Mesendoderm (in vitro differentiated cells): ENCODE measurements at regions not wholly inside any gene's neighbourhood (a gene's known extent, or its start where the extent isn't known, plus 50 kb on each side); places are given as distances from the start of the nearest gene placed in this dataset.

Experiments
- DNase-seq: peaks from one replicate; pipeline ENCODE4 v3.0.0; 2013
- H2AK5ac ChIP-seq: 2 replicates; pipeline ENCODE4 v1.6.1; 2013; ENCODE audit warnings: low read length, inconsistent platforms
- H2BK120ac ChIP-seq: 2 replicates; pipeline ENCODE4 v1.6.1; 2013; ENCODE audit warnings: low read depth, mild to moderate bottlenecking, low read length, moderate library complexity, mixed read lengths
- H2BK15ac ChIP-seq: replicated peaks from 2 replicates; pipeline ENCODE4 v1.6.1; 2013; ENCODE audit warnings: low read depth, mild to moderate bottlenecking, moderate library complexity
- H2BK5ac ChIP-seq: 2 replicates; pipeline ENCODE4 v1.6.1; 2013; ENCODE audit warnings: low read length, inconsistent platforms
- H3K18ac ChIP-seq: 2 replicates; pipeline ENCODE4 v1.6.1; 2013; ENCODE audit warnings: mild to moderate bottlenecking, low read length, mixed read lengths
- H3K23ac ChIP-seq: one replicate; pipeline ENCODE4 v1.6.1; 2013; ENCODE audit warnings: low read length
- H3K27ac ChIP-seq: 2 replicates; pipeline ENCODE4 v1.5.1; 2013; ENCODE audit warnings: low read depth, mild to moderate bottlenecking, inconsistent platforms, low read length, moderate library complexity
- H3K27me3 ChIP-seq: 2 replicates; pipeline ENCODE4 v1.6.1; 2013; ENCODE audit warnings: low read length, control low read depth, mild to moderate bottlenecking, inconsistent platforms; ENCODE audit not compliant: insufficient read depth, poor library complexity
- H3K36me3 ChIP-seq: 2 replicates; pipeline ENCODE4 v1.6.1; 2013; ENCODE audit warnings: low read length, inconsistent platforms; ENCODE audit not compliant: control insufficient read depth, insufficient read depth
- H3K4ac ChIP-seq: one replicate; pipeline ENCODE4 v1.6.1; 2013; ENCODE audit warnings: low read depth, mild to moderate bottlenecking, low read length, moderate library complexity
- H3K4me1 ChIP-seq: 2 replicates; pipeline ENCODE4 v1.6.1; 2013; ENCODE audit warnings: low read depth, low read length, inconsistent platforms; ENCODE audit not compliant: control insufficient read depth
- H3K4me2 ChIP-seq: 2 replicates; pipeline ENCODE4 v1.6.1; 2013; ENCODE audit warnings: low read length
- H3K4me3 ChIP-seq: 2 replicates; pipeline ENCODE4 v1.5.1; 2013; ENCODE audit warnings: mild to moderate bottlenecking, low read length
- H3K56ac ChIP-seq: one replicate; pipeline ENCODE4 v1.6.1; 2013; ENCODE audit warnings: low read length
- H3K79me1 ChIP-seq: 2 replicates; pipeline ENCODE4 v1.6.1; 2013; ENCODE audit warnings: low read length, inconsistent platforms
- H3K79me2 ChIP-seq: 2 replicates; pipeline ENCODE4 v1.6.1; 2013; ENCODE audit warnings: mild to moderate bottlenecking, low read length; ENCODE audit not compliant: control insufficient read depth, insufficient read depth
- H3K9ac ChIP-seq: 2 replicates; pipeline ENCODE4 v1.6.1; 2013; ENCODE audit warnings: low read length, inconsistent platforms
- H4K5ac ChIP-seq: one replicate; pipeline ENCODE4 v1.6.1; 2013; ENCODE audit warnings: low read length
- H4K8ac ChIP-seq: one replicate; pipeline ENCODE4 v1.6.1; 2013; ENCODE audit warnings: low read depth, mild to moderate bottlenecking, control low read depth, low read length, moderate library complexity
- WGBS: extraction: QIAGEN DNeasy Blood & Tissue Kit; methylation state at CpG from one replicate; pipeline ENCODE4 v1.1.7; 2013; ENCODE audit warnings: low lambda C conversion rate, missing lambda C conversion rate; ENCODE audit not compliant: insufficient coverage; ENCODE audit errors: extremely low coverage; 5-methylcytosine and 5-hydroxymethylcytosine counted together

DNA sequence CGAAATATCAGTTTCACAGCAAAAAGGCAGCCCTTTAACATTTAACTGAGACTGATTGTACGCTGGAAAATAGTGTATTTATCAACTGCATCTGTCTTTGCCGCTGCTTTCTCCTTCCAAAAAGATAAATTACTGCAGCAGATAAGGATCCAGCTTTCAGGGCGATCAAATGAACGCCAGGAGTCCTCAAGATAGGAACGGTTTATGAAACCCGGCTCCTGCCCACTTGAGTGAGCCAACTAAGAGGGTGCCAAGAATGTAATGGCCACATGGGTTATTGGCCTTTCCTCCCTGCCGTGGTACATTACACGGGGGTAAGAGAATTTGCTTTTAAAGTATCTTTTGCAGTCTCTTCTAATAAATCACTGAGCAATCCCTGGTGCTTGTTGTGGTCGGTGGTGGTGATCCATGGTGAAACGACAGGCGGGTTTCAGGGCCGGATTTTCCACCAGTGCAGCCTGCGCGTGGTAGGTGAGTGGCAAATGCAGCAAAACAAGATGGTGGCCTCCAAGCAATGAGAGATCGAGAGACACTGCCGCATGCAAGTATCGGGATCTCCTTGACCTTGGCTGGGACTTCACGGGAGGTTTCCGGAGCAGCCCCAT is 67.5 kb upstream of the IRX6 start:
- no peak overlapping the region for H2AK5ac ChIP-seq
- H4K5ac ChIP-seq = no peak overlapping the region
- no peak overlapping the region for H2BK15ac ChIP-seq
- H3K79me2 ChIP-seq = no peaks in the 10 kb centered on the region
- H3K27ac ChIP-seq = no peak overlapping the region
- H3K9ac ChIP-seq = no peak overlapping the region
- H3K56ac ChIP-seq = no peak overlapping the region
- no peaks in the 10 kb centered on the region for H3K36me3 ChIP-seq
- no peak for DNase-seq
- H3K18ac ChIP-seq = no peak overlapping the region
- WGBS = no CpG with 5 or more reads among the region's 20 CpGs
- no peak overlapping the region for H2BK5ac ChIP-seq
- H3K79me1 ChIP-seq = no peaks in the 10 kb centered on the region
- no peak overlapping the region for H3K23ac ChIP-seq
- H3K4me3 ChIP-seq = no peak overlapping the region
- no peak overlapping the region for H2BK120ac ChIP-seq
- no peak overlapping the region for H3K4me2 ChIP-seq
- no peaks in the 10 kb centered on the region for H3K4me1 ChIP-seq
- H4K8ac ChIP-seq = no peak overlapping the region
- no peak overlapping the region for H3K4ac ChIP-seq
- H3K27me3 ChIP-seq = no peaks in the 10 kb centered on the region

DNA sequence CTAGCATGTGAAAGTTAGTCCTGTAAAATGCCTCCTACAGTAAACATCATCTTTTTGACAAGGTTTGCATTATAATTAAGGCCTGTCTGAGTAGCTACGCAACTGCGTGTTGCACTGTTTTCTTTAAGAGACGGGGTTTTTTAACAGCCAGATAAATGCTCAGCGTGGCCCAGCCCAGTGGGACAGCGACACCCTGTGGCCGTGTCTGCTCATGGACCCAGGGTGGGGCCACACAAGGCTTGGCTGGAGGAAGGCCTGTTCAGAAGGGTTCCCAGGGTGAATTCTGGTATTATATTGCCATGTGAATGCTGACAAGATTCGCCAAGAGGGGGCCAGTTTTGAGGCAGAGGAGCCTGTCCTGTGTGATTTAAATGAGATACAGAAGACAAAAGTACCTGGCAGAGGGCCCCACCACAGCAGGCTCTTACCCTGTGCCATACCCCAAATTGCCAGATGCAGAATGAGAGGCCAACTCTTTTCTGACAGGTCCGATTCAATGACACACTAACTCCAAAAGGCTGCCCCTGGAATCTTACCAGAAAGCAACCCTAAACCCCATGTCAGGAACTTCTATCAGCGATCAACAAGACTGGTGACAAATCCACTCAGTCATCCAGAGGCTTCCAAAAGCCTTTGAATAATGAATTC is 65.9 kb upstream of the IRX6 start:
- no peak overlapping the region for H2BK5ac ChIP-seq
- no peak overlapping the region for H3K27ac ChIP-seq
- H3K9ac ChIP-seq = no peak overlapping the region
- DNase-seq = peak; percentile 74
- no peak overlapping the region for H3K4ac ChIP-seq
- no peaks in the 10 kb centered on the region for H3K79me1 ChIP-seq
- H3K18ac ChIP-seq = no peak overlapping the region
- no peak overlapping the region for H2BK15ac ChIP-seq
- no peak overlapping the region for H4K5ac ChIP-seq
- H2BK120ac ChIP-seq = no peak overlapping the region
- no peaks in the 10 kb centered on the region for H3K79me2 ChIP-seq
- no peak overlapping the region for H3K4me3 ChIP-seq
- no peak overlapping the region for H4K8ac ChIP-seq
- no peak overlapping the region for H2AK5ac ChIP-seq
- WGBS = no CpG with 5 or more reads among the region's 9 CpGs
- no peaks in the 10 kb centered on the region for H3K4me1 ChIP-seq
- H3K56ac ChIP-seq = no peak overlapping the region
- no peaks in the 10 kb centered on the region for H3K36me3 ChIP-seq
- H3K4me2 ChIP-seq = no peak overlapping the region
- H3K27me3 ChIP-seq = no peaks in the 10 kb centered on the region
- no peak overlapping the region for H3K23ac ChIP-seq

DNA sequence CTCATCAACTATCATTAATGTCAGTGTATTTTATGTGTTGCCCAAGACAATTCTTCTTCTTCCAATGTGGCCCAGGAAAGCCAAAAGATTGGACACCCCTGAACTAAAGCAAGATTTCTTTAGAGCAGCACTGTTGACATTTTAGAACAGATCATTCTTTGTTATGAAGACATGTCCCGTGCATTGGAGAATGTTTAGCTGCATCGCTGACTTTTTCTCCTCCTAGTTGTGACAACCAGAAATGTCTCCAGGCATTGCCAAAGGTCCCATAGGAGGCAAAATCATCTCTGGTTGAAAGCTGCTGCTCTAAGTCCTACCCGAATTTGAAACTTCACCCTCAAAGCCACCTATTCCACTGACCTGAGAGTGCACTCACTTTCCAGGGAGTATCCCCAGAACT is 62.7 kb upstream of the IRX6 start:
- Histone ChIP-seq H3K79me2 (no peaks in the 10 kb centered on the region), H3K4me3 (no peak overlapping the region), H3K79me1 (no peaks in the 10 kb centered on the region), H3K18ac (no peak overlapping the region), H3K36me3 (no peaks in the 10 kb centered on the region), H4K8ac (no peak overlapping the region), H3K27ac (no peak overlapping the region), H3K9ac (no peak overlapping the region), H3K56ac (no peak overlapping the region), H3K4me2 (no peak overlapping the region), H3K23ac (no peak overlapping the region), H3K4me1 (no peaks in the 10 kb centered on the region), H2AK5ac (no peak overlapping the region), H3K27me3 (no peaks in the 10 kb centered on the region), H4K5ac (no peak overlapping the region), H3K4ac (no peak overlapping the region), H2BK120ac (no peak overlapping the region), H2BK5ac (no peak overlapping the region), H2BK15ac (no peak overlapping the region)
- no peak for DNase-seq
- no CpG with 5 or more reads among the region's 3 CpGs for WGBS

DNA sequence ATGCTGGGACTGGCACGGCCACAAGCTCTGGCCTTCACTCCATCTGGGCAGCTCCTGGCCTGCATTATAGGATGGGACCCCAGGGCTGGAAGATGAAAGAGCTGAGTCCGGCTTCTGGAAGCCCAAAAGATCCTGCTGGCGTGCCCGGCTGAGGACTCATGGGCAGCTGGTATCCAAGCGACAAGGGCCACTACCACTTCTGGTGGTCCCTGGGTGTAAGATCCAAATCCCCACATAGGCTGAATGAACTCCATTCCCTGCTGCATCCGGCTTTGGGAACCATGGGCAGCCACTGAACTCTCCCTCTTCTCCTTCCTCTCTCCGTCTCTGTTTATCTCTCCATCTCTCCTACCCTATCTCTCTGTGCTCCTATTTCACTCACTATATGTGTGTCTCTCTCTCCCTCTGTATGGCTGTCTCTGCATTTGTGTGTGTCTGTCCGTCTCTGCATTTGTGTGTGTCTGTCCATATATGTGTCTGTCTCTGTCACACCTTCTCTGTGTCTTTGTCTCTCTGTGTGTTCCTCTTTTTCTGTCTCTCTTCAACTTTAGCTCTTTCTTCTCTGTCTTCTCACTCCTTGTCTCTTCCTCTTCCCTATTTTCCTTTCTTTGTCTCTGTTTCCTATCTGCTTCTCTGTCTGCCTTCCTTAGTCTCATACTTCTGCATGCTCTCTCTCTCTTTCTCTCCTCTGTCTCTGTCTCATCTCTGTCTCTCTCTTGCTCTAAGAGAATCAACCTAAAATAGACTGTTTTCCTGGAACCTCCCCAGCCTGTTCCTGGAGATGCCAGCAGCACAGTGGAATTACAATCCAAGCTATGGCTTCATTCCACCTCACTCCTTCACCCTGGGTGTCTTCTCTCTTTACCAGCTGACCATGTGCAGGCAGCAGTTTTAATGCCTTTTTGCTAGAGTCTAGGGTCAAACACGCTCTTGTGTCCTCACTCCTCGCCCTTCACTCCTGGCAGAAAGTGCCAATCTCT is 60.4 kb upstream of the IRX6 start:
- no peaks in the 10 kb centered on the region for H3K79me1 ChIP-seq
- H3K4me2 ChIP-seq = no peak overlapping the region
- no peak overlapping the region for H3K23ac ChIP-seq
- H3K18ac ChIP-seq = no peak overlapping the region
- H3K56ac ChIP-seq = no peak overlapping the region
- no peak overlapping the region for H3K4ac ChIP-seq
- H3K4me3 ChIP-seq = no peak overlapping the region
- no peaks in the 10 kb centered on the region for H3K79me2 ChIP-seq
- H3K9ac ChIP-seq = no peak overlapping the region
- H3K27ac ChIP-seq = no peak overlapping the region
- no peaks in the 10 kb centered on the region for H3K27me3 ChIP-seq
- no peak for DNase-seq
- WGBS = no CpG with 5 or more reads among the region's 10 CpGs
- no peak overlapping the region for H4K5ac ChIP-seq
- H4K8ac ChIP-seq = no peak overlapping the region
- H2BK5ac ChIP-seq = no peak overlapping the region
- H2AK5ac ChIP-seq = no peak overlapping the region
- H3K4me1 ChIP-seq = no peaks in the 10 kb centered on the region
- H2BK120ac ChIP-seq = no peak overlapping the region
- no peak overlapping the region for H2BK15ac ChIP-seq
- no peaks in the 10 kb centered on the region for H3K36me3 ChIP-seq

DNA sequence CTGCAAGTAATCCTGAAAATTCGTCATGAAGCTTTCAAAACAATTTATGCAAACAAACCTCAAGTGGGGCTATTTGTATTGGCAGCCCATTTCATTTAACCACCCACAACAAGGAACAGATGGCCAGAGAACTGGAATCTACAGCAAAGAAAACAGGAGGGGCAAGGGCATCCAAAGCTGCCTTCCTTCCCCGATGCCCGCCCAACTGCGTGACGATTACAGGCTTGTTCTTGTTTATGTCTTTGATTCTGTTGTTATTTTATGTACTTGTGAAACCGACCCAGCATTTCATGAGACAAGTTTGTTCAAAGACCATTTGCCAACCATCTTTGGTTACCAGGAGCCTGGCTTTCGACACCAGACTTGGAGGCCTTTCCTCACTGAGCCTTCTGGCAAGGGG is 59.1 kb upstream of the IRX6 start:
- Histone ChIP-seq H3K79me1 (no peaks in the 10 kb centered on the region), H3K27ac (no peak overlapping the region), H2BK120ac (no peak overlapping the region), H3K27me3 (no peaks in the 10 kb centered on the region), H2AK5ac (no peak overlapping the region), H2BK15ac (no peak overlapping the region), H3K18ac (no peak overlapping the region), H3K9ac (no peak overlapping the region), H4K8ac (no peak overlapping the region), H3K4ac (no peak overlapping the region), H3K4me3 (no peak overlapping the region), H3K56ac (no peak overlapping the region), H3K23ac (no peak overlapping the region), H4K5ac (no peak overlapping the region), H3K4me2 (no peak overlapping the region), H3K4me1 (no peaks in the 10 kb centered on the region), H3K79me2 (no peaks in the 10 kb centered on the region), H3K36me3 (no peaks in the 10 kb centered on the region), H2BK5ac (no peak overlapping the region)
- WGBS = no CpG with 5 or more reads among the region's 7 CpGs
- DNase-seq = no peak
